Dendritic cell treated with granulocyte-macrophage colony-stimulating factor and Interleukin-4, amounts not matched to agents 40 ng/mL and 50 ng/mL, for 4 days (primary cell): ENCODE measurements at regions not wholly inside any gene's neighbourhood (a gene's known extent, or its start where the extent isn't known, plus 50 kb on each side); places are given as distances from the start of the nearest gene placed in this dataset.
"Not testable (repeated sequence)": the region's sequence is repeated elsewhere in the genome, so short reads cannot be mapped to it uniquely, and the experiment has no call there.

Experiments used
- H3K27ac Mint-ChIP-seq: one replicate; pipeline ENCODE4 v1.8.0; 2022; ENCODE audit warnings: mild to moderate bottlenecking, mixed read lengths
- H3K27me3 Mint-ChIP-seq: one replicate; pipeline ENCODE4 v1.8.0; 2022; ENCODE audit warnings: mild to moderate bottlenecking, mixed read lengths
- H3K36me3 Mint-ChIP-seq: one replicate; pipeline ENCODE4 v1.8.0; 2022; ENCODE audit warnings: low read depth, mixed read lengths
- H3K4me1 Mint-ChIP-seq: one replicate; pipeline ENCODE4 v1.8.0; 2022; ENCODE audit warnings: low read depth, mixed read lengths
- H3K4me3 Mint-ChIP-seq: one replicate; pipeline ENCODE4 v1.8.0; 2022; ENCODE audit warnings: mild to moderate bottlenecking, moderate library complexity, mixed read lengths
- H3K9me3 Mint-ChIP-seq: one replicate; pipeline ENCODE4 v1.8.0; 2022; ENCODE audit warnings: mixed read lengths
- intact Hi-C: fragments of 100-400 bp; cut with micrococcal nuclease; formaldehyde crosslinking; loops from one replicate; pipeline ENCODE4 v1.15.0; 2022

DNA sequence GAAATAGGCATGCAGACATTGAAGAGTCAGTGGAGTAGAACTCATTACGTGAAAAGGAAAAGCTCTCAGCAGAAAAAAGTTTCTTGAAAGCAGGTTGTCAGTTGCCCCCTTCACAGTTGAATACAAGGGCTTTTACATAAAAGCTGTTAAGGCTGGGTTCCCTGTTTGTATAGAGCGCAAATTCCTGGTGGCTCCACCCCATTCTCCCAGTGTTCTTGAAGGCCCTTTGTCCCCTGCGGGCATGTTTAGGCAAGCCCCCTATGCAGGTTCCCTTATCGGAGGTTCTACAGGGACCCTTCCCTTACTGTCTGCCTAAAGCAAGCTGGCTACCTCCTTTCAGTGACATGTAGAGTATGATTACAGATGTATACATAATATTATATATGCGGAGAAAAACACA, 497.2 kb upstream of the SYT4 start:
- Mint-ChIP-seq H3K9me3 (peaks cover 22% of the 10 kb centered on the region), H3K36me3 (no peaks in the 10 kb centered on the region), H3K4me3 (no peak overlapping the region), H3K4me1 (no peaks in the 10 kb centered on the region), H3K27me3 (no peaks in the 10 kb centered on the region), H3K27ac (no peak overlapping the region)
- intact Hi-C loops: no loop called here

GRCh38 chr18:43775591-43775990, 498.3 kb upstream of the SYT4 start:
- intact Hi-C loops: no loop called here
- Mint-ChIP-seq H3K27ac (no peak overlapping the region), H3K4me1 (no peaks in the 10 kb centered on the region), H3K4me3 (no peak overlapping the region), H3K36me3 (no peaks in the 10 kb centered on the region), H3K9me3 (peaks cover 29% of the 10 kb centered on the region), H3K27me3 (no peaks in the 10 kb centered on the region)

GRCh38 chr18:43776997-43777396, 499.7 kb upstream of the SYT4 start:
- H3K4me3 Mint-ChIP-seq: no peak overlapping the region
- H3K27me3 Mint-ChIP-seq: no peaks in the 10 kb centered on the region
- H3K36me3 Mint-ChIP-seq: no peaks in the 10 kb centered on the region
- H3K9me3 Mint-ChIP-seq: peaks cover 29% of the 10 kb centered on the region
- intact Hi-C loops: no loop called here
- no peak overlapping the region for H3K27ac Mint-ChIP-seq
- no peaks in the 10 kb centered on the region for H3K4me1 Mint-ChIP-seq

DNA sequence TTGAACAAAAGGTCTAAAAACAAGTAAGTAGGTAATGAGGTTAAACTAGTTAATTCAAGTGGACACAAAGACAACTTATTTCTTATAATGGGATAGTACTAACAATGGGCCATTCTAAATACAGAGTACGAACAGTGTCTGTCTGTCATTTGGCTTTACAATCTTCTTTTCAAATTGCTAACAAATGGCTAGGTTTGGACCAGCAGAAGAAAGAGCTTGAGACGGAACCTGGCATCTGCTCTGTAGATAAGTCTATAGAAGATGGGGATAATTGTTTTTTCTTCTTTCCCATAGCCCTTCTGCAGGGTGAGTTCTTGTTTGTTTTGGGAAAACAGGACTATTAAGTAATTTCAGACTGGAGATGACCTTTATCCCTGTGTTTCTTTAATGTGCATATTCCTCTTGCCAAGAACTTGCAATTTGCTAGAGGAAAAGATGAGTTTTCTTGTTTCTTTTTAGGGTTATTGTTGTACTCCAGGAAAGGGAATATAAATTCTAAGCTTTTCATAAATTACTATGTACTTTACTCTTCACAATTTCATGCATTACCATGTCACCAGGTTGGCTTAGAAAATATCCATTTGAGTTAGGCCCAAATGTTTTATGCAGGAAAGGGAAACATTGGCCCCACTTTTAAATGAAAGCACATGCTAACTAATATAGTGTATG, 500.5 kb upstream of the SYT4 start:
- Mint-ChIP-seq H3K27ac (no peak overlapping the region), H3K9me3 (peaks cover 29% of the 10 kb centered on the region), H3K4me1 (no peaks in the 10 kb centered on the region), H3K4me3 (no peak overlapping the region), H3K27me3 (no peaks in the 10 kb centered on the region), H3K36me3 (no peaks in the 10 kb centered on the region)
- intact Hi-C loops: no loop called here

- H3K27me3 Mint-ChIP-seq: no peaks in the 10 kb centered on the region
- no peak overlapping the region for H3K4me3 Mint-ChIP-seq
- H3K4me1 Mint-ChIP-seq: no peaks in the 10 kb centered on the region
- peaks cover 19% of the 10 kb centered on the region for H3K9me3 Mint-ChIP-seq
- H3K27ac Mint-ChIP-seq: no peak overlapping the region
- H3K36me3 Mint-ChIP-seq: no peaks in the 10 kb centered on the region
- intact Hi-C loops: no loop called here
Measured at GRCh38 chr18:43780782-43781340, 503.6 kb upstream of the SYT4 start.

GRCh38 chr18:43785158-43785557, 507.9 kb upstream of the SYT4 start:
- peaks cover 1% of the 10 kb centered on the region for H3K9me3 Mint-ChIP-seq
- H3K4me1 Mint-ChIP-seq: no peaks in the 10 kb centered on the region
- H3K27ac Mint-ChIP-seq: no peak overlapping the region
- intact Hi-C loops: no loop called here
- H3K4me3 Mint-ChIP-seq: no peak overlapping the region
- no peaks in the 10 kb centered on the region for H3K36me3 Mint-ChIP-seq
- H3K27me3 Mint-ChIP-seq: no peaks in the 10 kb centered on the region

DNA sequence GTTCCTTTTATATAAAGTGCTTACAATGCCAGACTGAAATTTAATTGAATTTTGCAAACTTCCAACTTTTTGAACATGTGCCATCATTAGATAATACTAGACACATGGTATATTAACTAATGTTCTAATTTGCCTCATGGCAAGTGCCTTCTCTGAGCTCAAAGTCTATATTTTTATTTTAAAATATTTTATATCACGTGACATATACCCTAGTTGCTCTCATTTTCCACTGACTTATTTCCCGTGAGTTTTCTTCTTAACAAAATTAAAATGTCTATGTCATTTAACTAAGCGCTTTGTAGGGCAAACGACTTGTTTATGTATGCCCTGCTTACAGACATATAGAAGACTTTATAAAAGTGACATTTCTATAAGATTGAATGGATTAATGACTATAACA, 509.6 kb upstream of the SYT4 start:
- intact Hi-C loops: no loop called here
- Mint-ChIP-seq H3K9me3 (no peaks in the 10 kb centered on the region), H3K27ac (no peak overlapping the region), H3K36me3 (no peaks in the 10 kb centered on the region), H3K4me1 (no peaks in the 10 kb centered on the region), H3K4me3 (no peak overlapping the region), H3K27me3 (no peaks in the 10 kb centered on the region)

GRCh38 chr18:43787721-43788120, 510.4 kb upstream of the SYT4 start:
- intact Hi-C loops: not testable (repeated sequence)

DNA sequence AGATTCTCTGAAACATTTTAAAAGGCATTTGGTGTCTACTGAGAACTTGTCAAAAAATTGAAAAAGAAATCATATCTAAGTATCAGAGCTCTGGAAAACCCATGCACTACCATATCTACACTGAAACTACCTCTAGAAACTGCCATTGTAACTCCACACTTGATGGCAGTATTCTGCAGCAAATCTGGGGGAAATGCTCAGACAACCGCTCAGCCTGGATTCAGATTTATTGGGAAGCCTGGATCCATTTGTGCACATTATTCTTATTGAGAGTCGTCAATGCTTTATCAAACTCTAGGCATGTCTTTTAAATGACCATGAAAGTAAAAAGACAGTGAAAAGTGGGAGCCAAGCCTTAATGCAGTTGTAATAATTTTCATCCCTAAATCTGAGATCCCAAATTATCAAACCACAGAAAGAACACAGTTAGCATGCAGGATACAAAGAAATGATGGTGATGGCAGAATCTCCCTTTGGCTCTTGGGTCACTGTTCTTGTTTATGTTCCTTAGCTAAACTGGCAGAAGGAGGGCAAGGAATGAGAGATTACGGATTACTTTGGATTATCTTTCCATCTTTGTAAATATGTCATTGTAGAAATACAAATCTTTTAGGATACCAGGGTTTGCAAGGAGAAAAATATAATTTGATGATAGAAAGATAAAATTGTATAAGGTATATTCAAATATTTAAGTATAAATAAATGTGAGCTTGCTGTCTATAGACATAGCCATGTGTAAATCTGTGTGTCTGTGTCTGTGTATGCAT, 512.1 kb upstream of the SYT4 start:
- Mint-ChIP-seq H3K36me3 (no peaks in the 10 kb centered on the region), H3K4me1 (no peaks in the 10 kb centered on the region), H3K9me3 (no peaks in the 10 kb centered on the region), H3K27me3 (no peaks in the 10 kb centered on the region), H3K4me3 (no peak overlapping the region), H3K27ac (no peak overlapping the region)
- intact Hi-C loops: no loop called here

More at GRCh38 chr18:43787721-43788120, 510.4 kb upstream of the SYT4 start:
- not testable (repeated sequence) for H3K9me3 Mint-ChIP-seq, H3K4me1 Mint-ChIP-seq, H3K4me3 Mint-ChIP-seq, H3K27me3 Mint-ChIP-seq, H3K27ac Mint-ChIP-seq, H3K36me3 Mint-ChIP-seq

DNA sequence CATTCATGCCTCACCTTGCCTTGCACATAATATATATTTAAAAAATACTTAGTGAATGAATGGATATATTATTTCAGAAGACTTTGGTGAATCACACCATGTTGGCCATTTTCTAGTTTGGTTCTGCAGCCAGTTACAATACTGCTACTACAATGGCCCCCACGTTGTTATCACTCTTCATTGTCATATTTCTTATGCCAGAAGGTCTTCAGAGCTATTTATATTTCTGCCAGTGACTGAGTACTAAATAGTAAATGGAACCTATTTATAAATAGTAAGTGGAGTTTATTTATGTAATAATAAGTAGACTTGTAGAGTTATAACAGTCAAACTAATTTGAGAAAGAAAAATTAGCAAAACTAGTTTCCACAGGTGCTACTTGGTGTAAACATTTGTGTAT, 516.6 kb upstream of the SYT4 start:
- H3K4me3 Mint-ChIP-seq: no peak overlapping the region
- no peaks in the 10 kb centered on the region for H3K9me3 Mint-ChIP-seq
- intact Hi-C loops: no loop called here
- no peaks in the 10 kb centered on the region for H3K4me1 Mint-ChIP-seq
- no peaks in the 10 kb centered on the region for H3K36me3 Mint-ChIP-seq
- H3K27ac Mint-ChIP-seq: no peak overlapping the region
- no peaks in the 10 kb centered on the region for H3K27me3 Mint-ChIP-seq

GRCh38 chr18:43794363-43794762, 517.1 kb upstream of the SYT4 start:
- H3K9me3 Mint-ChIP-seq: no peaks in the 10 kb centered on the region
- no peak overlapping the region for H3K4me3 Mint-ChIP-seq
- no peak overlapping the region for H3K27ac Mint-ChIP-seq
- H3K27me3 Mint-ChIP-seq: no peaks in the 10 kb centered on the region
- H3K4me1 Mint-ChIP-seq: no peaks in the 10 kb centered on the region
- intact Hi-C loops: no loop called here
- no peaks in the 10 kb centered on the region for H3K36me3 Mint-ChIP-seq

GRCh38 chr18:43797347-43797746, 520.1 kb upstream of the SYT4 start:
- H3K27ac Mint-ChIP-seq: no peak overlapping the region

GRCh38 chr18:43800584-43800983, 523.3 kb upstream of the SYT4 start:
- intact Hi-C loops: no loop called here

More at GRCh38 chr18:43797347-43797746, 520.1 kb upstream of the SYT4 start:
- Mint-ChIP-seq H3K36me3 (no peaks in the 10 kb centered on the region), H3K9me3 (no peaks in the 10 kb centered on the region), H3K4me1 (no peaks in the 10 kb centered on the region), H3K27me3 (no peaks in the 10 kb centered on the region), H3K4me3 (no peak overlapping the region)
- intact Hi-C loops: no loop called here

DNA sequence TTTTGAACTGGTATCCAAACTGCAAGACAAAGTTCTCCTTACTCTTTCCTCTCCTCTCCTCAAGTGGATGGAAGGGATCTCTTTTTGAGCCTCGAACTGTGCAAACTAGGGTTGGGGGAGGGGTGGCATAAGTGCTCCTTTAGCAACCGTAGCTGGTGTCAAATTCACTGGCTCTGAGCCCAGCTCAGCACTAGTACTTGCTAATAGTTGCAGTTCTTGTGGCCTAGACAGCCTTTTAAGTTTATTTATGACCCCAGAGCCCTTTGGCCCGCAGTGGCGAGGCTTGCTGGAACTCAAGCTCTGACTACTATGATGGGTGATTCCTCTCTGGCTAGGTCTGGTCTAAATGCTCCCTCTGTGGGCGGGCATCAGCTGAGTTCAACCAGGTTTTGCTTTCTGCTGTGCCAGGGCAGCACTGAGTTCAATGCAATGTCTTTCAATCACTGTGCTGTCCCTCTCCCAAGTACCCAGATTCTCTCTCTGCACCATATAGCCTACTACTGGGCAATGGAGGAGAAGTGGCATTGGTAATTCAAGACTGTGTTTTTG, 528.4 kb upstream of the SYT4 start:
- no peak overlapping the region for H3K27ac Mint-ChIP-seq
- H3K4me3 Mint-ChIP-seq: no peak overlapping the region
- H3K9me3 Mint-ChIP-seq: no peaks in the 10 kb centered on the region
- no peaks in the 10 kb centered on the region for H3K36me3 Mint-ChIP-seq
- no peaks in the 10 kb centered on the region for H3K27me3 Mint-ChIP-seq
- H3K4me1 Mint-ChIP-seq: no peaks in the 10 kb centered on the region
- intact Hi-C loops: no loop called here

More at GRCh38 chr18:43800584-43800983, 523.3 kb upstream of the SYT4 start:
- no peaks in the 10 kb centered on the region for H3K27me3 Mint-ChIP-seq
- no peaks in the 10 kb centered on the region for H3K9me3 Mint-ChIP-seq
- no peaks in the 10 kb centered on the region for H3K36me3 Mint-ChIP-seq
- H3K4me1 Mint-ChIP-seq: no peaks in the 10 kb centered on the region
- H3K4me3 Mint-ChIP-seq: no peak overlapping the region
- H3K27ac Mint-ChIP-seq: no peak overlapping the region
